ENCODE measurements at regions not wholly inside any gene's neighbourhood (a gene's known extent, or its start where the extent isn't known, plus 50 kb on each side); places are given as distances from the start of the nearest gene placed in this dataset.
A peak's percentile ranks its signal among the peaks of the same experiment; 100 is the strongest.
"Not testable (repeated sequence)": the region's sequence is repeated elsewhere in the genome, so short reads cannot be mapped to it uniquely, and the experiment has no call there.

GRCh38 chr1:182157187-182157586 is 95.7 kb upstream of the ZNF648 start:
- no peaks in the 10 kb centered on the region for H3K27me3 ChIP-seq
- H3K27ac ChIP-seq = no peak overlapping the region
- H3K36me3 ChIP-seq = no peaks in the 10 kb centered on the region
- H3K4me3 ChIP-seq = no peak overlapping the region
- intact Hi-C loops (cut with DNase I; ENCODE audit: low total_unique reads) = no loop called here
- TF ChIP-seq POLR2AphosphoS5 (IDR thresholded peaks at IDR 0.05) (no peak), POLR2A (IDR thresholded peaks at IDR 0.05) (no peak), CTCF (IDR thresholded peaks at IDR 0.05) (no peak)
- DNase-seq (ENCODE audit: low spot score in 2 of 2) = no peak
- no peaks in the 10 kb centered on the region for H3K4me1 ChIP-seq
- peaks cover 0 to 14% of the 10 kb centered on the region in 2 donors for H3K9me3 ChIP-seq

GRCh38 chr1:182154425-182154824 is 92.9 kb upstream of the ZNF648 start:
- intact Hi-C loops (cut with DNase I; ENCODE audit: low total_unique reads) = loop anchor here (5.0 kb wide), 1 partner anchor 402 kb away; no protein-coding TSS in a partner anchor
- not testable (repeated sequence) for DNase-seq (ENCODE audit: low spot score in 2 of 2); H3K36me3 ChIP-seq; H3K4me3 ChIP-seq; H3K9me3 ChIP-seq; H3K27me3 ChIP-seq; H3K27ac ChIP-seq; H3K4me1 ChIP-seq

GRCh38 chr1:182149411-182149965 is 88.0 kb upstream of the ZNF648 start:
- intact Hi-C loops (cut with DNase I; ENCODE audit: low total_unique reads) = loop anchor here (10.0 kb wide), 1 partner anchor 915 kb away; no protein-coding TSS in a partner anchor
- no peak overlapping the region for H3K4me3 ChIP-seq
- no peak for DNase-seq (ENCODE audit: low spot score in 2 of 2)
- TF ChIP-seq POLR2A (IDR thresholded peaks at IDR 0.05) (no peak), POLR2AphosphoS5 (IDR thresholded peaks at IDR 0.05) (peak in 2 of 3 donors; percentile 32 to 74)
- no peaks in the 10 kb centered on the region for H3K27me3 ChIP-seq
- peak overlapping the region in 1 of 2 donors; percentile 29 for H3K27ac ChIP-seq
- no peaks in the 10 kb centered on the region for H3K36me3 ChIP-seq
- peaks cover under 1 to 4% of the 10 kb centered on the region in 2 donors for H3K4me1 ChIP-seq
- H3K9me3 ChIP-seq = no peaks in the 10 kb centered on the region

GRCh38 chr1:182147951-182148350 is 86.4 kb upstream of the ZNF648 start:
- peaks cover 13 to 15% of the 10 kb centered on the region in 2 donors for H3K4me1 ChIP-seq
- no peak for TF ChIP-seq POLR2AphosphoS5 (IDR thresholded peaks at IDR 0.05)
- TF ChIP-seq CTCF (IDR thresholded peaks at IDR 0.05) = no peak
- TF ChIP-seq POLR2A (IDR thresholded peaks at IDR 0.05) = no peak
- intact Hi-C loops (cut with DNase I; ENCODE audit: low total_unique reads) = loop anchor here (10.0 kb wide), 1 partner anchor 917 kb away; no protein-coding TSS in a partner anchor

GRCh38 chr1:182147136-182147820 is 85.8 kb upstream of the ZNF648 start:
- Histone ChIP-seq H3K9me3 (no peaks in the 10 kb centered on the region), H3K36me3 (no peaks in the 10 kb centered on the region), H3K27me3 (no peaks in the 10 kb centered on the region), H3K4me1 (peaks cover 13 to 15% of the 10 kb centered on the region in 2 donors), H3K4me3 (no peak overlapping the region), H3K27ac (peak overlapping the region in 1 of 2 donors; percentile 54)
- DNase-seq (ENCODE audit: low spot score in 2 of 2) = no peak
- intact Hi-C loops (cut with DNase I; ENCODE audit: low total_unique reads) = loop anchor here (10.0 kb wide), 1 partner anchor 918 kb away; no protein-coding TSS in a partner anchor
- TF ChIP-seq POLR2A (IDR thresholded peaks at IDR 0.05) (no peak), CTCF (IDR thresholded peaks at IDR 0.05) (no peak), POLR2AphosphoS5 (IDR thresholded peaks at IDR 0.05) (no peak)

More at GRCh38 chr1:182147951-182148350, 86.4 kb upstream of the ZNF648 start:
- Histone ChIP-seq H3K27ac (peak overlapping the region in 1 of 2 donors; percentile 33), H3K4me3 (no peak overlapping the region), H3K36me3 (no peaks in the 10 kb centered on the region), H3K27me3 (no peaks in the 10 kb centered on the region), H3K9me3 (no peaks in the 10 kb centered on the region)
- no peak for DNase-seq (ENCODE audit: low spot score in 2 of 2)

- no peaks in the 10 kb centered on the region for H3K36me3 ChIP-seq
- H3K4me3 ChIP-seq = no peak overlapping the region
- peak overlapping the region; percentile 94 to 98 for H3K27ac ChIP-seq
- no peak for TF ChIP-seq CTCF (IDR thresholded peaks at IDR 0.05)
- no peak for TF ChIP-seq POLR2AphosphoS5 (IDR thresholded peaks at IDR 0.05)
- TF ChIP-seq POLR2A (IDR thresholded peaks at IDR 0.05) = no peak
- peaks cover 13 to 15% of the 10 kb centered on the region in 2 donors for H3K4me1 ChIP-seq
- no peaks in the 10 kb centered on the region for H3K9me3 ChIP-seq
- intact Hi-C loops (cut with DNase I; ENCODE audit: low total_unique reads) = loop anchor here (10.0 kb wide), 1 partner anchor 919 kb away; no protein-coding TSS in a partner anchor
- H3K27me3 ChIP-seq = no peaks in the 10 kb centered on the region
- DNase-seq (ENCODE audit: low spot score in 2 of 2) = no peak
These were observed 84.8 kb upstream of the ZNF648 start for GRCh38 chr1:182146286-182146685.
